H9 (cell line): ENCODE measurements at regions not wholly inside any gene's neighbourhood (a gene's known extent, or its start where the extent isn't known, plus 50 kb on each side); places are given as distances from the start of the nearest gene placed in this dataset.

Experiments
- DNase-seq: peaks from one replicate; pipeline ENCODE4 v3.0.0-alpha.2; 2017
- H2AFZ ChIP-seq: one replicate; pipeline ENCODE4 v1.6.1; 2013; ENCODE audit warnings: mild to moderate bottlenecking, low read length, control low read depth, moderate library complexity
- H2AK5ac ChIP-seq: 2 replicates; pipeline ENCODE4 v1.6.1; 2013; ENCODE audit warnings: low read length, control low read depth, mixed read lengths; ENCODE audit not compliant: insufficient read length
- H2BK120ac ChIP-seq: one replicate; pipeline ENCODE4 v1.6.1; 2013; ENCODE audit warnings: low read depth, mild to moderate bottlenecking, low read length, control low read depth, inconsistent platforms; ENCODE audit not compliant: poor library complexity, severe bottlenecking
- H2BK12ac ChIP-seq: 2 replicates; pipeline ENCODE4 v1.6.1; 2013; ENCODE audit warnings: low read length, control low read depth, mixed read lengths, low read depth; ENCODE audit not compliant: insufficient read length
- H2BK15ac ChIP-seq: 2 replicates; pipeline ENCODE4 v1.6.1; 2013; ENCODE audit warnings: low read depth, low read length, control low read depth
- H2BK20ac ChIP-seq: one replicate; pipeline ENCODE4 v1.6.1; 2013; ENCODE audit warnings: low read depth, mild to moderate bottlenecking, low read length, control low read depth, inconsistent platforms; ENCODE audit not compliant: poor library complexity, severe bottlenecking
- H2BK5ac ChIP-seq: 2 replicates; pipeline ENCODE4 v1.6.1; 2013; ENCODE audit warnings: low read length, control low read depth, mixed read lengths; ENCODE audit not compliant: insufficient read length
- H3K14ac ChIP-seq: 2 replicates; pipeline ENCODE4 v1.6.1; 2013; ENCODE audit warnings: low read length, control low read depth; ENCODE audit not compliant: insufficient read depth
- H3K18ac ChIP-seq: 2 replicates; pipeline ENCODE4 v1.6.1; 2013; ENCODE audit warnings: low read depth, mild to moderate bottlenecking, mixed read lengths, low read length, control low read depth; ENCODE audit not compliant: insufficient read length
- H3K23ac ChIP-seq: 2 replicates; pipeline ENCODE4 v1.6.1; 2013; ENCODE audit warnings: low read length, control low read depth, mixed read lengths, low read depth; ENCODE audit not compliant: insufficient read length
- H3K23me2 ChIP-seq: 2 replicates; pipeline ENCODE4 v1.6.1; 2013; ENCODE audit warnings: low read depth, mild to moderate bottlenecking, mixed read lengths, low read length, control low read depth; ENCODE audit not compliant: insufficient read length, poor library complexity, severe bottlenecking
- H3K27ac ChIP-seq: 2 replicates; pipeline ENCODE4 v1.5.1; 2013; ENCODE audit warnings: low read length, control low read depth, mixed read lengths, low read depth; ENCODE audit not compliant: insufficient read length
- H3K27me3 ChIP-seq: 2 replicates; pipeline ENCODE4 v1.6.1; 2013; ENCODE audit warnings: low read length, control low read depth, inconsistent platforms; ENCODE audit not compliant: insufficient read depth
- H3K4ac ChIP-seq: 2 replicates; pipeline ENCODE4 v1.6.1; 2013; ENCODE audit warnings: low read depth, mild to moderate bottlenecking, control low read depth, inconsistent platforms, low read length, moderate library complexity
- H3K4me1 ChIP-seq: 2 replicates; pipeline ENCODE4 v1.6.1; 2013; ENCODE audit warnings: low read length, control low read depth, inconsistent platforms; ENCODE audit not compliant: insufficient read depth
- H3K4me2 ChIP-seq: 2 replicates; pipeline ENCODE4 v1.6.1; 2013; ENCODE audit warnings: low read length, control low read depth, mixed read lengths; ENCODE audit not compliant: insufficient read length, insufficient read depth
- H3K56ac ChIP-seq: 2 replicates; pipeline ENCODE4 v1.6.1; 2013; ENCODE audit warnings: low read depth, mild to moderate bottlenecking, mixed read lengths, low read length, control low read depth; ENCODE audit not compliant: insufficient read length
- H3K79me1 ChIP-seq: 2 replicates; pipeline ENCODE4 v1.6.1; 2013; ENCODE audit warnings: low read depth, mild to moderate bottlenecking, moderate library complexity, low read length, control low read depth, inconsistent platforms; ENCODE audit not compliant: insufficient read depth, poor library complexity, severe bottlenecking
- H3K79me2 ChIP-seq: 2 replicates; pipeline ENCODE4 v1.6.1; 2013; ENCODE audit warnings: low read length, control low read depth, inconsistent platforms; ENCODE audit not compliant: insufficient read depth
- H3K9ac ChIP-seq: 2 replicates; pipeline ENCODE4 v1.6.1; 2013; ENCODE audit warnings: low read length, control low read depth, mixed read lengths; ENCODE audit not compliant: insufficient read length; ENCODE audit errors: extremely low read depth
- H3K9me3 ChIP-seq: one replicate; pipeline ENCODE4 v1.6.1; 2013; ENCODE audit warnings: low read depth, low read length, inconsistent platforms; ENCODE audit not compliant: control insufficient read depth
- H3T11ph ChIP-seq: one replicate; pipeline ENCODE4 v1.6.1; 2013; ENCODE audit warnings: mild to moderate bottlenecking, low read length, control low read depth, inconsistent platforms
- H4K20me1 ChIP-seq: one replicate; pipeline ENCODE4 v1.6.1; 2013; ENCODE audit not compliant: control insufficient read depth, insufficient read length, insufficient read depth
- H4K5ac ChIP-seq: 2 replicates; pipeline ENCODE4 v1.6.1; 2013; ENCODE audit warnings: low read depth, mild to moderate bottlenecking, mixed read lengths, low read length, control low read depth; ENCODE audit not compliant: insufficient read length
- H4K8ac ChIP-seq: replicated peaks from 2 replicates; pipeline ENCODE4 v1.6.1; 2013; ENCODE audit warnings: low read length, control low read depth, mixed read lengths, low read depth; ENCODE audit not compliant: insufficient read length
- H4K91ac ChIP-seq: 2 replicates; pipeline ENCODE4 v1.6.1; 2013; ENCODE audit warnings: low read depth, mild to moderate bottlenecking, moderate library complexity, mixed read lengths, low read length, control low read depth; ENCODE audit not compliant: insufficient read length
- H3K27ac Mint-ChIP-seq, 3 experiments: 2 replicates in 2 of 3; 3 replicates in 1 of 3; pipeline ENCODE4 v1.8.0; 2020 to 2021; ENCODE audit warnings: mixed read lengths in 3 of 3, mild to moderate bottlenecking in 1 of 3, moderate library complexity in 1 of 3
- H3K27me3 Mint-ChIP-seq: 2 replicates; pipeline ENCODE4 v1.8.0; 2021; ENCODE audit warnings: low read depth, mild to moderate bottlenecking, moderate library complexity, mixed read lengths
- H3K36me3 Mint-ChIP-seq, 3 experiments: 2 replicates in 2 of 3; 3 replicates in 1 of 3; pipeline ENCODE4 v1.8.0; 2020 to 2021; ENCODE audit warnings: low read depth in 3 of 3, mixed read lengths in 3 of 3; ENCODE audit not compliant: insufficient read depth in 1 of 3
- H3K4me1 Mint-ChIP-seq, 2 experiments: 2 replicates each; pipeline ENCODE4 v1.8.0; 2020; ENCODE audit warnings: mixed read lengths in 2 of 2
- H3K4me3 Mint-ChIP-seq, 2 experiments: 2 replicates in 1 of 2; 3 replicates in 1 of 2; pipeline ENCODE4 v1.8.0; 2020 to 2021; ENCODE audit warnings: mild to moderate bottlenecking in 2 of 2, mixed read lengths in 2 of 2, moderate library complexity in 1 of 2
- H3K9me3 Mint-ChIP-seq, 2 experiments: 2 replicates in 1 of 2; 3 replicates in 1 of 2; pipeline ENCODE4 v1.8.0; 2020; ENCODE audit warnings: mild to moderate bottlenecking in 2 of 2, mixed read lengths in 2 of 2, moderate library complexity in 1 of 2
- CTCF ChIP-seq: fragments of 200-600 bp; sonication (generic); conservative IDR thresholded peaks from 3 replicates; pipeline ENCODE4 v1.8.0; 2021; ENCODE audit warnings: antibody characterized with exemption, mild to moderate bottlenecking
- WGBS: extraction: QIAGEN DNeasy Blood & Tissue Kit; methylation state at CpG from one replicate; pipeline ENCODE4 v1.1.7; 2013; ENCODE audit warnings: missing lambda C conversion rate, low lambda C conversion rate, mixed read lengths; ENCODE audit not compliant: insufficient read length; ENCODE audit errors: extremely low coverage; 5-methylcytosine and 5-hydroxymethylcytosine counted together

DNA sequence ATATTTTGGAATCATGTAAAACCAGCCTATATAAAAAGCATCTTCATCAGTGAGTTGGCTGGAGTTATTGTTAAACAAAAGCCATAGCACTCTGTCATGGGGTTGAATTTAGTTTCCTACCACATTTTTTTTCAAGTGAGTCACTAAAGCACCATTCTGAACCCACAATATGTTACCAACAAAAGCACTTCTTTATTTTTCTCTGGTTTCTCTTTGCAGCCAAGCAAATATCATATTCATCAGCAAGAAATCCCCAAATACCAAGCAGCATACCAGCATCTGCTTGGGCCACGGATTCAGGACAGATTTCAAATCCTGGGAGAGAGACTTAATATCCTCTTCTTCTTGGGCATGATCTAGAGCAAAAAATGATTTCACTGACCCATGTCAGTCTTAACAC is 441.4 kb downstream of the BCKDHB start:
- Histone ChIP-seq H3T11ph (no peak overlapping the region), H4K8ac (no peak overlapping the region), H3K79me2 (no peaks in the 10 kb centered on the region), H2BK15ac (no peak overlapping the region), H4K20me1 (no peaks in the 10 kb centered on the region), H3K18ac (no peak overlapping the region), H3K23ac (no peak overlapping the region), H3K56ac (no peak overlapping the region), H3K23me2 (no peaks in the 10 kb centered on the region), H3K14ac (no peak overlapping the region), H2BK12ac (no peak overlapping the region), H4K5ac (no peak overlapping the region), H2BK5ac (no peak overlapping the region), H3K79me1 (no peaks in the 10 kb centered on the region), H2AFZ (no peak overlapping the region), H4K91ac (no peak overlapping the region), H3K9me3 (no peaks in the 10 kb centered on the region), H3K27me3 (no peaks in the 10 kb centered on the region), H3K4ac (no peak overlapping the region), H2AK5ac (no peak overlapping the region), H3K9ac (no peak overlapping the region), H3K4me1 (0 out of 2 replicates have a peak, but pooled peaks cover 2% of the 10 kb centered on the region), H3K27ac (no peak overlapping the region), H2BK120ac (no peak overlapping the region), H3K4me2 (no peak overlapping the region), H2BK20ac (no peak overlapping the region)
- WGBS, result no CpG with 5 or more reads among the region's 1 CpG
- peaks cover 14 to 15% of the 10 kb centered on the region in 2 experiments for H3K9me3 Mint-ChIP-seq
- no peak overlapping the region for H3K4me3 Mint-ChIP-seq
- H3K4me1 Mint-ChIP-seq, result peaks cover 3 to 5% of the 10 kb centered on the region in 2 experiments; a peak in 2 of 4 replicates
- H3K36me3 Mint-ChIP-seq, result peaks cover 4 to 18% (median 6%) of the 10 kb centered on the region in 3 experiments
- no peaks in the 10 kb centered on the region for H3K27me3 Mint-ChIP-seq
- no peak overlapping the region for H3K27ac Mint-ChIP-seq
- TF ChIP-seq CTCF, result no peak
- DNase-seq, result no peak
